Tibial nerve (tissue), 4 donors: ENCODE measurements at regions not wholly inside any gene's neighbourhood (a gene's known extent, or its start where the extent isn't known, plus 50 kb on each side); places are given as distances from the start of the nearest gene placed in this dataset.
"Not testable (repeated sequence)": the region's sequence is repeated elsewhere in the genome, so short reads cannot be mapped to it uniquely, and the experiment has no call there.

Experiments used
- EP300 ChIP-seq, 2 donors: sonication (generic); formaldehyde crosslinking; IDR thresholded peaks; one replicate each; pipeline ENCODE4 v1.6.1; 2017; ENCODE audit warnings: antibody characterized with exemption in 2 of 2, mild to moderate bottlenecking in 1 of 2
- POLR2A ChIP-seq, 2 donors: fragments of 450-650 bp; IDR thresholded peaks; one replicate each; pipeline ENCODE4 v1.6.1; 2017; ENCODE audit warnings: antibody characterized with exemption in 2 of 2, mild to moderate bottlenecking in 2 of 2, moderate library complexity in 2 of 2
- TF ChIP-seq, protein P1 (sequence below), 5 experiments: fragments of 200-600 bp in 3 of 5; fragments of 450-650 bp in 2 of 5; sonication (generic) in 3 of 5; IDR thresholded peaks; one replicate each; pipeline ENCODE4 v1.5.1; 2016 to 2019; ENCODE audit warnings: antibody characterized with exemption in 5 of 5, mild to moderate bottlenecking in 3 of 5, moderate library complexity in 2 of 5

- not testable (repeated sequence) for TF ChIP-seq POLR2A, EP300 (IDR thresholded peaks at IDR 0.05)
- TF ChIP-seq, protein P1, sequence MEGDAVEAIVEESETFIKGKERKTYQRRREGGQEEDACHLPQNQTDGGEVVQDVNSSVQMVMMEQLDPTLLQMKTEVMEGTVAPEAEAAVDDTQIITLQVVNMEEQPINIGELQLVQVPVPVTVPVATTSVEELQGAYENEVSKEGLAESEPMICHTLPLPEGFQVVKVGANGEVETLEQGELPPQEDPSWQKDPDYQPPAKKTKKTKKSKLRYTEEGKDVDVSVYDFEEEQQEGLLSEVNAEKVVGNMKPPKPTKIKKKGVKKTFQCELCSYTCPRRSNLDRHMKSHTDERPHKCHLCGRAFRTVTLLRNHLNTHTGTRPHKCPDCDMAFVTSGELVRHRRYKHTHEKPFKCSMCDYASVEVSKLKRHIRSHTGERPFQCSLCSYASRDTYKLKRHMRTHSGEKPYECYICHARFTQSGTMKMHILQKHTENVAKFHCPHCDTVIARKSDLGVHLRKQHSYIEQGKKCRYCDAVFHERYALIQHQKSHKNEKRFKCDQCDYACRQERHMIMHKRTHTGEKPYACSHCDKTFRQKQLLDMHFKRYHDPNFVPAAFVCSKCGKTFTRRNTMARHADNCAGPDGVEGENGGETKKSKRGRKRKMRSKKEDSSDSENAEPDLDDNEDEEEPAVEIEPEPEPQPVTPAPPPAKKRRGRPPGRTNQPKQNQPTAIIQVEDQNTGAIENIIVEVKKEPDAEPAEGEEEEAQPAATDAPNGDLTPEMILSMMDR (IDR thresholded peaks at IDR 0.05), result not testable (repeated sequence)
Measured at GRCh38 chr11:134720691-134721070, 308.6 kb upstream of the B3GAT1 start.
